MCF 10A (cell line): ENCODE measurements at regions not wholly inside any gene's neighbourhood (a gene's known extent, or its start where the extent isn't known, plus 50 kb on each side); places are given as distances from the start of the nearest gene placed in this dataset.

ENCODE experiments used
- BruUV-seq: library from RNA; stranded (reverse); fragments of 400-500 nt; replicated peaks from 2 replicates; lab custom pipeline; 2021; lab: Mats Ljungman, UMichigan
- CTCF ChIA-PET: fragments of 300-600 bp; sonication (Branson Sonifier 250); formaldehyde crosslinking; extraction: SDS; loops from one replicate; lab custom pipeline; 2021; ENCODE audit warnings: antibody characterized with exemption, inconsistent platforms; lab: Yijun Ruan, JAX
- POLR2A ChIA-PET: fragments of 300-600, 350-650 bp; sonication (Branson Sonifier 250); formaldehyde crosslinking; extraction: SDS; loops from one replicate; lab custom pipeline; 2020; ENCODE audit warnings: antibody characterized with exemption, inconsistent platforms; lab: Yijun Ruan, JAX
- DNase-seq: peaks from one replicate; pipeline ENCODE4 v3.0.0-alpha.2; 2018; ENCODE audit not compliant: unreplicated experiment
- H3K27ac Mint-ChIP-seq: one replicate; pipeline ENCODE4 v1.8.0; 2022; ENCODE audit warnings: mild to moderate bottlenecking, low read depth, mixed read lengths; ENCODE audit not compliant: unreplicated experiment
- H3K27me3 Mint-ChIP-seq: one replicate; pipeline ENCODE4 v1.8.0; 2022; ENCODE audit warnings: mixed read lengths; ENCODE audit not compliant: insufficient read depth, unreplicated experiment
- H3K36me3 Mint-ChIP-seq: one replicate; pipeline ENCODE4 v1.8.0; 2022; ENCODE audit warnings: mild to moderate bottlenecking, moderate library complexity, mixed read lengths; ENCODE audit not compliant: insufficient read depth, unreplicated experiment
- H3K4me1 Mint-ChIP-seq: one replicate; pipeline ENCODE4 v1.8.0; 2022; ENCODE audit warnings: mixed read lengths; ENCODE audit not compliant: insufficient read depth, unreplicated experiment
- H3K4me3 Mint-ChIP-seq: one replicate; pipeline ENCODE4 v1.8.0; 2022; ENCODE audit warnings: mild to moderate bottlenecking, moderate library complexity, mixed read lengths; ENCODE audit not compliant: unreplicated experiment
- H3K9me3 Mint-ChIP-seq: one replicate; pipeline ENCODE4 v1.8.0; 2022; ENCODE audit warnings: mixed read lengths; ENCODE audit not compliant: unreplicated experiment
- intact Hi-C: fragments of 100-400 bp; cut with micrococcal nuclease; formaldehyde crosslinking; loops from 2 replicates; pipeline ENCODE4 v1.14.1; 2022
- TF ChIP-seq, protein P1 (sequence below): fragments of 200-600 bp; IDR thresholded peaks from one replicate; pipeline ENCODE4 v1.8.0; 2022; ENCODE audit warnings: antibody characterized with exemption, mild to moderate bottlenecking; ENCODE audit not compliant: unreplicated experiment

GRCh38 chr11:95434489-95435057 lies 203.6 kb upstream of the SESN3 start:
- no TSS peak for BruUV-seq
- no peak for DNase-seq
- ChIA-PET CTCF (interaction anchor here (0.6 kb wide), 1 partner anchor 12 kb away, joined by 4 read pairs; no protein-coding TSS in a partner anchor), POLR2A (interaction anchor here (0.6 kb wide), 1 partner anchor 327 kb away, joined by 3 read pairs; no protein-coding TSS in a partner anchor)
- Mint-ChIP-seq H3K27ac (no peak overlapping the region), H3K4me1 (peaks cover 7% of the 10 kb centered on the region), H3K27me3 (no peaks in the 10 kb centered on the region), H3K36me3 (no peaks in the 10 kb centered on the region), H3K4me3 (no peak overlapping the region), H3K9me3 (no peaks in the 10 kb centered on the region)
- TF ChIP-seq, protein P1, sequence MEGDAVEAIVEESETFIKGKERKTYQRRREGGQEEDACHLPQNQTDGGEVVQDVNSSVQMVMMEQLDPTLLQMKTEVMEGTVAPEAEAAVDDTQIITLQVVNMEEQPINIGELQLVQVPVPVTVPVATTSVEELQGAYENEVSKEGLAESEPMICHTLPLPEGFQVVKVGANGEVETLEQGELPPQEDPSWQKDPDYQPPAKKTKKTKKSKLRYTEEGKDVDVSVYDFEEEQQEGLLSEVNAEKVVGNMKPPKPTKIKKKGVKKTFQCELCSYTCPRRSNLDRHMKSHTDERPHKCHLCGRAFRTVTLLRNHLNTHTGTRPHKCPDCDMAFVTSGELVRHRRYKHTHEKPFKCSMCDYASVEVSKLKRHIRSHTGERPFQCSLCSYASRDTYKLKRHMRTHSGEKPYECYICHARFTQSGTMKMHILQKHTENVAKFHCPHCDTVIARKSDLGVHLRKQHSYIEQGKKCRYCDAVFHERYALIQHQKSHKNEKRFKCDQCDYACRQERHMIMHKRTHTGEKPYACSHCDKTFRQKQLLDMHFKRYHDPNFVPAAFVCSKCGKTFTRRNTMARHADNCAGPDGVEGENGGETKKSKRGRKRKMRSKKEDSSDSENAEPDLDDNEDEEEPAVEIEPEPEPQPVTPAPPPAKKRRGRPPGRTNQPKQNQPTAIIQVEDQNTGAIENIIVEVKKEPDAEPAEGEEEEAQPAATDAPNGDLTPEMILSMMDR: no peak
- intact Hi-C loops: no loop called here

- CTCF ChIA-PET: no interaction called here
- H3K27me3 Mint-ChIP-seq: no peaks in the 10 kb centered on the region
- TF ChIP-seq, protein P1: no peak
- no TSS peak for BruUV-seq
- DNase-seq: no peak
- peaks cover 7% of the 10 kb centered on the region for H3K4me1 Mint-ChIP-seq
- no peak overlapping the region for H3K27ac Mint-ChIP-seq
- H3K36me3 Mint-ChIP-seq: no peaks in the 10 kb centered on the region
- intact Hi-C loops: no loop called here
- POLR2A ChIA-PET: interaction anchor here (0.6 to 0.7 kb wide), 2 partner anchors 9 to 327 kb away, joined by 3 to 4 read pairs; no protein-coding TSS in a partner anchor
- H3K9me3 Mint-ChIP-seq: no peaks in the 10 kb centered on the region
- H3K4me3 Mint-ChIP-seq: no peak overlapping the region
Observed at GRCh38 chr11:95434009-95434408, 203.0 kb upstream of the SESN3 start.

DNA sequence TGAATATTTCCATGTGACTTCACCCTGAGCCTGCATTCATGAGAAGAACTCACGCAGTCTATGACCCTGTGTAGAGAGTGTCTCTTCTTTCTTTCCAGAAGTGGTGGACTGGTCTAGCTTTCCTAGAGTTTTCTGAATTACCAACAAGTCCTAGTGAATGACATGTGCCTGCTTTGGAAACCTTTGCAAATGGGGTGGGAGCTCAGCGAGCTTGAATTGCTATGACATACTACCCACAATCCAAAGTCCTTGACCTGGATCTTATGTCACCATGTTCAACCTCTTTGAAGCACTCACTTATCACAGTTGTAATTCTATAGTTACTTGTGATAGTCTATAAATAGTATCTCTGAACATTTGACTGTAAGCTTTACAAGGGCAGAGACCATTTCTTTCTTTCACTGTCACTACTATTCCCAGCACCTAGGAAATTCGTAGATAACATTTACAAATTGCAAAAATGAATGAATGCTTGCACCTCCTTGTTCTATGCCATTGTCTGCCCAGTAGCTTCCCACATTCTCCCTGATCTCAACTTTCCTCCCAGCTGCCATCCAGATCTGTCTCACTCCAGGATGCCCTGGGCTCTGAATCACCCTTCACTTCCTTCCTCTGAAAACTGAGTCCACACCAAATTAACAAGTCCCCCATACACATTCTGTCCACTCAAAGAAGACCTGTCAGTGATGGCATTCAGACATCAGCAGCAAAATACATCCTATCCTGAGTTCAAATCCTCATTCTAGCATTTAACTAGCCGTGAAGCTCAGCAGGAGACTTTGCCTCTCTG lies 201.9 kb upstream of the SESN3 start:
- intact Hi-C loops: no loop called here
- no peak overlapping the region for H3K4me3 Mint-ChIP-seq
- CTCF ChIA-PET: interaction anchor here (1.6 kb wide), 1 partner anchor 11 kb away, joined by 5 read pairs; no protein-coding TSS in a partner anchor

More for the DNA sequence above, 201.9 kb upstream of the SESN3 start:
- Mint-ChIP-seq H3K27ac (no peak overlapping the region), H3K4me1 (peaks cover 7% of the 10 kb centered on the region), H3K36me3 (no peaks in the 10 kb centered on the region), H3K9me3 (no peaks in the 10 kb centered on the region), H3K27me3 (no peaks in the 10 kb centered on the region)
- no TSS peak for BruUV-seq
- no peak for DNase-seq
- POLR2A ChIA-PET: interaction anchor here (0.6 to 1.2 kb wide), 5 partner anchors 10 to 169 kb away, joined by 3 to 4 read pairs (median 3); no protein-coding TSS in a partner anchor
- TF ChIP-seq, protein P1: no peak
